SK-N-SH treated with all-trans-retinoic acid at 6 μM for 48 hours (cell line): ENCODE measurements at regions not wholly inside any gene's neighbourhood (a gene's known extent, or its start where the extent isn't known, plus 50 kb on each side); places are given as distances from the start of the nearest gene placed in this dataset.
A peak's percentile ranks its signal among the peaks of the same experiment; 100 is the strongest.

ENCODE experiments used
- ATAC-seq: fragments of 200-7000 bp; cut with Tn5 transposase; 3 replicates; pipeline ENCODE4 v1.9.1; 2020; ENCODE audit warnings: mild to moderate bottlenecking, moderate library complexity
- ARNTL ChIP-seq: fragments of 450-650 bp; formaldehyde crosslinking; IDR thresholded peaks from 2 replicates; pipeline ENCODE4 v1.5.0; 2020; ENCODE audit warnings: low read depth, mild to moderate bottlenecking, moderate library complexity, borderline replicate concordance
- BACH2 ChIP-seq: fragments of 250-450 bp; sonication (Bioruptor Pico); IDR thresholded peaks from 2 replicates; pipeline ENCODE4 v1.9.0; 2021; ENCODE audit warnings: mild to moderate bottlenecking, borderline replicate concordance
- ESRRG ChIP-seq: fragments of 250-450 bp; sonication (Bioruptor Pico); IDR thresholded peaks from 2 replicates; pipeline ENCODE4 v1.6.1; 2021; ENCODE audit warnings: mild to moderate bottlenecking
- GLIS3 ChIP-seq: fragments of 250-450 bp; sonication (Bioruptor Pico); IDR thresholded peaks from 2 replicates; pipeline ENCODE4 v1.5.0; 2020; ENCODE audit warnings: mild to moderate bottlenecking, moderate library complexity
- ISL1 ChIP-seq: fragments of 250-450 bp; sonication (Bioruptor Pico); IDR thresholded peaks from 2 replicates; pipeline ENCODE4 v2.1.2; 2022; ENCODE audit warnings: mild to moderate bottlenecking, moderate library complexity
- OSR1 ChIP-seq: fragments of 250-450 bp; sonication (Bioruptor Pico); IDR thresholded peaks from 2 replicates; pipeline ENCODE4 v1.8.0; 2022; ENCODE audit warnings: moderate library complexity, mild to moderate bottlenecking, inconsistent platforms
- RARB ChIP-seq: fragments of 250-450 bp; sonication (Bioruptor Pico); IDR thresholded peaks from 2 replicates; pipeline ENCODE4 v1.8.0; 2021; ENCODE audit warnings: mild to moderate bottlenecking, moderate library complexity
- SNAI2 ChIP-seq: fragments of 250-450 bp; sonication (Bioruptor Pico); IDR thresholded peaks from 2 replicates; pipeline ENCODE4 v1.5.0; 2020; ENCODE audit warnings: mild to moderate bottlenecking, moderate library complexity
- TCF4 ChIP-seq: fragments of 250-450 bp; sonication (Bioruptor Pico); IDR thresholded peaks from 2 replicates; pipeline ENCODE4 v1.8.0; 2021; ENCODE audit warnings: mild to moderate bottlenecking, moderate library complexity, borderline replicate concordance
- ZFP3 ChIP-seq: fragments of 250-450 bp; sonication (Bioruptor Pico); IDR thresholded peaks from 2 replicates; pipeline ENCODE4 v1.5.0; 2020; ENCODE audit warnings: mild to moderate bottlenecking, moderate library complexity
- TF ChIP-seq, protein P1 (sequence below): fragments of 250-450 bp; sonication (Bioruptor Pico); IDR thresholded peaks from 2 replicates; pipeline ENCODE4 v1.5.1; 2020; ENCODE audit warnings: low read depth, mild to moderate bottlenecking, moderate library complexity
- TF ChIP-seq, protein P2 (sequence below): fragments of 250-450 bp; sonication (Bioruptor Pico); IDR thresholded peaks from 2 replicates; pipeline ENCODE4 v1.8.0; 2020; ENCODE audit warnings: mild to moderate bottlenecking, moderate library complexity, borderline replicate concordance
- TF ChIP-seq, protein P3 (sequence below): fragments of 250-450 bp; sonication (Bioruptor Pico); IDR thresholded peaks from 2 replicates; pipeline ENCODE4 v1.5.0; 2020; ENCODE audit warnings: mild to moderate bottlenecking, moderate library complexity
- TF ChIP-seq, protein P4 (sequence below): fragments of 250-450 bp; sonication (Bioruptor Pico); IDR thresholded peaks from 2 replicates; pipeline ENCODE4 v1.5.1; 2021; ENCODE audit warnings: mild to moderate bottlenecking, moderate library complexity

DNA sequence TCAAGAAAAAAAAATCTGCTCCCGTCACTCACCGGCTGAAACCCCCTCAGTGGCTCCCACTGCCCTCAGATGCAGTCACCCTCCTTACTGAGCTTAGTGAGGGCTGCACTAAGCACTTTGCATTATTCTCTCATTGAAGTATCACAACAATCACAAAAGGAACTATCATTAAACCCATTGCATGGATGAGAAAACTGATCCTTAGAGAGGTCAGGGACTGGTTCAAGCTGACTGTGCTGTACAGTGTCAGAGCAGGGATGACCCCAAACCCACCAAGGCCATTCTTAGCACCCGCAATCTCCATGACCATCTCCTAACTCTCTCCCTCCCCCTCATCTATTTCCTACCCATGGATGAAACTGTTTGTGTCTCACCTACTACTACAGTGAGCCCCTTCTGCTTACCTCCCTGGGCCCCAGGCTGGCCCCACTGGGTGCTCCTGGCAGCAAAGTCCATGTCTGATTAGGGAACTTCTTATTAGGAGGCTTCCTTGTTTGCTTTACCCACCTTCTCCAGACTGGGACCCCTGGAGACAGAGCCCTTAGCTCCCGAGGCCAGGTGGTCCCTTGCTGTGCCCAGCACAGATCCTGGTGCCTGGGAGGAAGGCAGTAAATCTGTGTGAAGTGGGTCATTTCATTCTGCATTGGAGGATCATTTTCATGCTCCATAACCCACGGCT lies 139.3 kb upstream of the ID2 start (continued):
- TF ChIP-seq, protein P1, sequence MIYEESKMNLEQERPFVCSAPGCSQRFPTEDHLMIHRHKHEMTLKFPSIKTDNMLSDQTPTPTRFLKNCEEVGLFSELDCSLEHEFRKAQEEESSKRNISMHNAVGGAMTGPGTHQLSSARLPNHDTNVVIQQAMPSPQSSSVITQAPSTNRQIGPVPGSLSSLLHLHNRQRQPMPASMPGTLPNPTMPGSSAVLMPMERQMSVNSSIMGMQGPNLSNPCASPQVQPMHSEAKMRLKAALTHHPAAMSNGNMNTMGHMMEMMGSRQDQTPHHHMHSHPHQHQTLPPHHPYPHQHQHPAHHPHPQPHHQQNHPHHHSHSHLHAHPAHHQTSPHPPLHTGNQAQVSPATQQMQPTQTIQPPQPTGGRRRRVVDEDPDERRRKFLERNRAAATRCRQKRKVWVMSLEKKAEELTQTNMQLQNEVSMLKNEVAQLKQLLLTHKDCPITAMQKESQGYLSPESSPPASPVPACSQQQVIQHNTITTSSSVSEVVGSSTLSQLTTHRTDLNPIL = no peak

DNA sequence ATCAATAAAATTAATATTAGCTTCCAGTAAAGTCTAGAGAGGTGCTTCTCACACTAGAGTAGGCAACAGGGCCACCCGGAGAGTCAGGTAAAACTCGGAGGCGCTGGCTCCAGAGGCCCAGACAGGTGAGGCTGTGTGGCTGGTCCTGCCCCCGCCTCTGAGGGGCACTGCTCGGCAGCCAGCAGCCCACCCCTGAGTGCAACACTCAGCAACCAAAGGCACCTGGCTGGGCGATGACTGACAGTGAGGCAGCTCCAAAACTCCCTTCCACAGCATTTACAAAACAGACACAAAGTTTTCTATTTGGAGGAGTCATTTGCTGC lies 138.8 kb upstream of the ID2 start:
- ATAC-seq = no peak
- TF ChIP-seq GLIS3 (CRISPR knock-in tag) (no peak), BACH2 (CRISPR knock-in tag) (no peak), OSR1 (no peak), ESRRG (CRISPR knock-in tag) (no peak), RARB (CRISPR knock-in tag) (no peak)
- TF ChIP-seq, protein P2, sequence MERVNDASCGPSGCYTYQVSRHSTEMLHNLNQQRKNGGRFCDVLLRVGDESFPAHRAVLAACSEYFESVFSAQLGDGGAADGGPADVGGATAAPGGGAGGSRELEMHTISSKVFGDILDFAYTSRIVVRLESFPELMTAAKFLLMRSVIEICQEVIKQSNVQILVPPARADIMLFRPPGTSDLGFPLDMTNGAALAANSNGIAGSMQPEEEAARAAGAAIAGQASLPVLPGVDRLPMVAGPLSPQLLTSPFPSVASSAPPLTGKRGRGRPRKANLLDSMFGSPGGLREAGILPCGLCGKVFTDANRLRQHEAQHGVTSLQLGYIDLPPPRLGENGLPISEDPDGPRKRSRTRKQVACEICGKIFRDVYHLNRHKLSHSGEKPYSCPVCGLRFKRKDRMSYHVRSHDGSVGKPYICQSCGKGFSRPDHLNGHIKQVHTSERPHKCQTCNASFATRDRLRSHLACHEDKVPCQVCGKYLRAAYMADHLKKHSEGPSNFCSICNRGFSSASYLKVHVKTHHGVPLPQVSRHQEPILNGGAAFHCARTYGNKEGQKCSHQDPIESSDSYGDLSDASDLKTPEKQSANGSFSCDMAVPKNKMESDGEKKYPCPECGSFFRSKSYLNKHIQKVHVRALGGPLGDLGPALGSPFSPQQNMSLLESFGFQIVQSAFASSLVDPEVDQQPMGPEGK (CRISPR knock-in tag) = no peak
- TF ChIP-seq, protein P1 = no peak
- TF ChIP-seq, all 23 proteins: peak for 0

DNA sequence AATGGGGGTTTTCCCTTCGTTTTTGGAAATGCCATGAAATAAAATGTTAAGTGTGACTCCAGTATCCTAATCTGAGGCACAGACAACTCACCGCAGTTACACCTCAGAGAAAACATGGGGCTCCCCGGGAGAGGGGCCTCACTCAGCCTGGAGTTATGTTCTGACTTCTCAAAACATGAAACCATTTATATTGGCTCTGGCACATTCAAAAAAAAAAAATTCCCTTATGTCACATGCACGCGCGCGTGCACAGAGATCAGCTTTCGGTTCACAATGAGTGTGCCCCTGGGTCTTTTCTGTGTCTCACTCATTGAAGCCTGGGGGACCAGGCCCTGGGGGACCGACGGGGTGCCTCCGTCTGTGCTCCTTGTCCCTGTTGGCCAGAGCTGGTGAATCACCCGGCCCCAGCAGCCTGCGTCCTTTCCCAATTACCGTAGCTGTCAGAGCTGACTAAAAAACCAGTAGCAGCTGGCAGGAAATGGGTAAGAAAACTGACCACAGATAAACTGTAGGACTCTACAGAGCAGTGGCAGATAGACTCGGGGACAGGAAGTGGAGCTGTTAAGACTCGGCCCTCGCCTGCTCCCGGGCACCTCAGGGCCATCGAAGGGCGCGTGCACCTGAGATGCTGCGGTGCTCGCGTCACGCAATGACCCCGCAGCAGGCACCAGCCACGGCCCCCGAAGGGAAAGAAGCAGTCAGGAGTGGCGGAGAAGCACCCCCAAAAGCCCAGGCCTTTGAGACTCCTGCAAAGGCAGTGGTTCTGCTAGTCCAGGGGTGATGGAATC lies 138.3 kb upstream of the ID2 start:
- TF ChIP-seq, protein P3, sequence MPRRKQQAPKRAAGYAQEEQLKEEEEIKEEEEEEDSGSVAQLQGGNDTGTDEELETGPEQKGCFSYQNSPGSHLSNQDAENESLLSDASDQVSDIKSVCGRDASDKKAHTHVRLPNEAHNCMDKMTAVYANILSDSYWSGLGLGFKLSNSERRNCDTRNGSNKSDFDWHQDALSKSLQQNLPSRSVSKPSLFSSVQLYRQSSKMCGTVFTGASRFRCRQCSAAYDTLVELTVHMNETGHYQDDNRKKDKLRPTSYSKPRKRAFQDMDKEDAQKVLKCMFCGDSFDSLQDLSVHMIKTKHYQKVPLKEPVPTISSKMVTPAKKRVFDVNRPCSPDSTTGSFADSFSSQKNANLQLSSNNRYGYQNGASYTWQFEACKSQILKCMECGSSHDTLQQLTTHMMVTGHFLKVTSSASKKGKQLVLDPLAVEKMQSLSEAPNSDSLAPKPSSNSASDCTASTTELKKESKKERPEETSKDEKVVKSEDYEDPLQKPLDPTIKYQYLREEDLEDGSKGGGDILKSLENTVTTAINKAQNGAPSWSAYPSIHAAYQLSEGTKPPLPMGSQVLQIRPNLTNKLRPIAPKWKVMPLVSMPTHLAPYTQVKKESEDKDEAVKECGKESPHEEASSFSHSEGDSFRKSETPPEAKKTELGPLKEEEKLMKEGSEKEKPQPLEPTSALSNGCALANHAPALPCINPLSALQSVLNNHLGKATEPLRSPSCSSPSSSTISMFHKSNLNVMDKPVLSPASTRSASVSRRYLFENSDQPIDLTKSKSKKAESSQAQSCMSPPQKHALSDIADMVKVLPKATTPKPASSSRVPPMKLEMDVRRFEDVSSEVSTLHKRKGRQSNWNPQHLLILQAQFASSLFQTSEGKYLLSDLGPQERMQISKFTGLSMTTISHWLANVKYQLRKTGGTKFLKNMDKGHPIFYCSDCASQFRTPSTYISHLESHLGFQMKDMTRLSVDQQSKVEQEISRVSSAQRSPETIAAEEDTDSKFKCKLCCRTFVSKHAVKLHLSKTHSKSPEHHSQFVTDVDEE (CRISPR knock-in tag) = peak; percentile 85; the same call in 1 of the 2 replicates
- TF ChIP-seq SNAI2 (CRISPR knock-in tag) = no peak
- TF ChIP-seq, protein P1 = no peak
- TF ChIP-seq, protein P2 (CRISPR knock-in tag) = 0 out of 2 replicates have a peak, but pooled peaks have one; percentile 34
- no peak for TF ChIP-seq ARNTL (CRISPR knock-in tag)
- no peak for TF ChIP-seq RARB (CRISPR knock-in tag)
- TF ChIP-seq BACH2 (CRISPR knock-in tag) = peak; percentile 43; the same call in 1 of the 2 replicates
- 0 out of 2 replicates have a peak, but pooled peaks have one; percentile 27 for TF ChIP-seq ZFP3
- TF ChIP-seq, protein P4, sequence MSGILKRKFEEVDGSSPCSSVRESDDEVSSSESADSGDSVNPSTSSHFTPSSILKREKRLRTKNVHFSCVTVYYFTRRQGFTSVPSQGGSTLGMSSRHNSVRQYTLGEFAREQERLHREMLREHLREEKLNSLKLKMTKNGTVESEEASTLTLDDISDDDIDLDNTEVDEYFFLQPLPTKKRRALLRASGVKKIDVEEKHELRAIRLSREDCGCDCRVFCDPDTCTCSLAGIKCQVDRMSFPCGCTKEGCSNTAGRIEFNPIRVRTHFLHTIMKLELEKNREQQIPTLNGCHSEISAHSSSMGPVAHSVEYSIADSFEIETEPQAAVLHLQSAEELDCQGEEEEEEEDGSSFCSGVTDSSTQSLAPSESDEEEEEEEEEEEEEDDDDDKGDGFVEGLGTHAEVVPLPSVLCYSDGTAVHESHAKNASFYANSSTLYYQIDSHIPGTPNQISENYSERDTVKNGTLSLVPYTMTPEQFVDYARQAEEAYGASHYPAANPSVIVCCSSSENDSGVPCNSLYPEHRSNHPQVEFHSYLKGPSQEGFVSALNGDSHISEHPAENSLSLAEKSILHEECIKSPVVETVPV (CRISPR knock-in tag) = 0 out of 2 replicates have a peak, but pooled peaks have one; percentile 28
- peak; percentile 29; the same call in 1 of the 2 replicates for TF ChIP-seq ISL1 (CRISPR knock-in tag)
- peak; percentile 56; the same call in 1 of the 2 replicates for TF ChIP-seq TCF4 (CRISPR knock-in tag)
- ATAC-seq = peak; percentile 83
